ENCODE measurements at regions not wholly inside any gene's neighbourhood (a gene's known extent, or its start where the extent isn't known, plus 50 kb on each side); places are given as distances from the start of the nearest gene placed in this dataset.

DNA sequence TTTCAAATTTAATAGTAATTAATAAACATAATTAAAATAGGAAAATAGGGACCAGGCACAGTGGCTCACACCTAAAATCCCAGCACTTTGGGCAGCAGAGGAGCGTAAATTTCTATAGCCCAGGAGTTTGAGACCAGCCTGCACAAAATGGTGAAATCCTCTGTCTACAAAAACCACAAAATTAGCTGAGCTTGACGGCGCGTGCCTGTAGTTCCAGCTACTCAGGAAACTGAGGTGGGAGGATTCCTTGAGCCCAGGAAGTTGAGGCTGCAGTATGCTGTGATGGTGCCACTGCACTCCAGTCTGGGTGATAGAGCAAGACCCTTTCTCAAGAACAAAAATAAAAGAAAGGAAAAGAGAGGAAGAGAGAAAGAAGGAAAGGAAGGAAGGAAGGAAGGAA, 1387.0 kb upstream of the ADGRB3 start:
- Histone ChIP-seq H3K4me2 (no peak overlapping the region), H3K9me3 (ENCODE audit: insufficient read depth, low read depth) (no peaks in the 10 kb centered on the region), H3K4me3 (no peak overlapping the region), H3K4me1 (replicated peaks; ENCODE audit: insufficient read depth) (no peaks in the 10 kb centered on the region), H3K36me3 (ENCODE audit: low read depth) (no peaks in the 10 kb centered on the region), H3K27me3 (ENCODE audit: insufficient read depth, low read depth) (no peaks in the 10 kb centered on the region), H3K27ac (no peak overlapping the region), H3K79me2 (ENCODE audit: low read depth) (no peaks in the 10 kb centered on the region), H4K20me1 (ENCODE audit: insufficient read depth) (no peaks in the 10 kb centered on the region), H3F3A (ENCODE audit: insufficient read depth, low read depth) (no peaks in the 10 kb centered on the region), H2AFZ (no peak overlapping the region), H3K9me2 (ENCODE audit: insufficient read depth) (no peaks in the 10 kb centered on the region)
- ChIA-PET CTCF (interaction anchor here (0.6 kb wide), 1 partner anchor 57 kb away, joined by 3 read pairs; no protein-coding TSS in a partner anchor), POLR2A (ENCODE audit: unreplicated experiment) (no interaction called here)
- TF ChIP-seq, protein P1, sequence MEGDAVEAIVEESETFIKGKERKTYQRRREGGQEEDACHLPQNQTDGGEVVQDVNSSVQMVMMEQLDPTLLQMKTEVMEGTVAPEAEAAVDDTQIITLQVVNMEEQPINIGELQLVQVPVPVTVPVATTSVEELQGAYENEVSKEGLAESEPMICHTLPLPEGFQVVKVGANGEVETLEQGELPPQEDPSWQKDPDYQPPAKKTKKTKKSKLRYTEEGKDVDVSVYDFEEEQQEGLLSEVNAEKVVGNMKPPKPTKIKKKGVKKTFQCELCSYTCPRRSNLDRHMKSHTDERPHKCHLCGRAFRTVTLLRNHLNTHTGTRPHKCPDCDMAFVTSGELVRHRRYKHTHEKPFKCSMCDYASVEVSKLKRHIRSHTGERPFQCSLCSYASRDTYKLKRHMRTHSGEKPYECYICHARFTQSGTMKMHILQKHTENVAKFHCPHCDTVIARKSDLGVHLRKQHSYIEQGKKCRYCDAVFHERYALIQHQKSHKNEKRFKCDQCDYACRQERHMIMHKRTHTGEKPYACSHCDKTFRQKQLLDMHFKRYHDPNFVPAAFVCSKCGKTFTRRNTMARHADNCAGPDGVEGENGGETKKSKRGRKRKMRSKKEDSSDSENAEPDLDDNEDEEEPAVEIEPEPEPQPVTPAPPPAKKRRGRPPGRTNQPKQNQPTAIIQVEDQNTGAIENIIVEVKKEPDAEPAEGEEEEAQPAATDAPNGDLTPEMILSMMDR (conservative IDR thresholded peaks at IDR 0.05): no peak
- no peak for TF ChIP-seq EZH2 (IDR thresholded peaks at IDR 0.05; ENCODE audit: low read depth)
- BruUV-seq (replicated peaks): no TSS peak
- DNase-seq: no peak
- intact Hi-C loops (cut with micrococcal nuclease; ENCODE audit: unreplicated experiment): no loop called here

DNA sequence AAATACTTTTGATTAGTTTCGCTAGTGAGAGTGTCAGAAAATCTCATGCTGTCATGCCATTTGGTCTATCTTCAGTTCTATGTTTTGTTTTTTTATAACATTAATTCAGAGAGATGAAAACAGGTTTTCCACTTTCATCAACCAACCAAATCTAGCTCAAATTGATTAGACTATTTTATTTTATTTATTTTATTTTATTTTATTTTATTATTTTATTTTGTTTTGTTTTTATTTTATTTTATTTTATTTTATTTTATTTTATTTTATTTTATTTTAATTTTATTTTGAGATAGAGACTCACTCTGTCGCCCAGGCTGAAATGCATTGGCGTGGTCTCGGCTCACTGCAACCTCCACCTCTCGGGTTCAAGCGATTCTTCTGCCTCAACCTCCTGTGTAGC, 1391.0 kb upstream of the ADGRB3 start:
- TF ChIP-seq, protein P1 (conservative IDR thresholded peaks at IDR 0.05): no peak
- TF ChIP-seq EZH2 (IDR thresholded peaks at IDR 0.05; ENCODE audit: low read depth): no peak
- Histone ChIP-seq H3K4me1 (replicated peaks; ENCODE audit: insufficient read depth) (no peaks in the 10 kb centered on the region), H3K27me3 (ENCODE audit: insufficient read depth, low read depth) (no peaks in the 10 kb centered on the region), H2AFZ (no peak overlapping the region), H3K9me3 (ENCODE audit: insufficient read depth, low read depth) (no peaks in the 10 kb centered on the region), H3K27ac (no peak overlapping the region), H3K9me2 (ENCODE audit: insufficient read depth) (no peaks in the 10 kb centered on the region), H3F3A (ENCODE audit: insufficient read depth, low read depth) (no peaks in the 10 kb centered on the region), H3K4me2 (no peak overlapping the region), H3K79me2 (ENCODE audit: low read depth) (no peaks in the 10 kb centered on the region), H4K20me1 (ENCODE audit: insufficient read depth) (no peaks in the 10 kb centered on the region), H3K36me3 (ENCODE audit: low read depth) (no peaks in the 10 kb centered on the region), H3K4me3 (no peak overlapping the region)
- intact Hi-C loops (cut with micrococcal nuclease; ENCODE audit: unreplicated experiment): no loop called here
- ChIA-PET CTCF (no interaction called here), POLR2A (ENCODE audit: unreplicated experiment) (no interaction called here)
- BruUV-seq (replicated peaks): no TSS peak
- DNase-seq: no peak

DNA sequence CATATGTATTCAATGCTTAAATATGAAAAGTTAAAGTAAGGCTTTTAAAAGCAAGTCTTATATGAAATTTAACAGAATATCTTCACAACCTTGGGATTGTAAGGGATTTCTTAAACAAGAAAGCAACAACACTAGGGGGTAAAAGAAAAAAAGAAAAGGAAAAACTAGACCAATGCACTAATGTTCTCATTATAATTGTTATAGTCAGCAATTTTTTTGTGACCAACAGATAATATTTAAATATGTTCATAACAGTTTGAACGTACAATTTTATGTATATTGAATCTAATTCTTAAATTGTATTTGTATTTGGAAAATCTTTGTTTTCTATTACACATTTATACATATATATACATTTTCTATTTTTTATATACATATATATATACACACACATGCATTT, 1397.8 kb upstream of the ADGRB3 start:
- Histone ChIP-seq H3K4me3 (no peak overlapping the region), H3K36me3 (ENCODE audit: low read depth) (no peaks in the 10 kb centered on the region), H3K4me1 (replicated peaks; ENCODE audit: insufficient read depth) (no peaks in the 10 kb centered on the region), H3K79me2 (ENCODE audit: low read depth) (no peaks in the 10 kb centered on the region), H3F3A (ENCODE audit: insufficient read depth, low read depth) (no peaks in the 10 kb centered on the region), H2AFZ (no peak overlapping the region), H3K27ac (no peak overlapping the region), H3K9me2 (ENCODE audit: insufficient read depth) (no peaks in the 10 kb centered on the region), H3K9me3 (ENCODE audit: insufficient read depth, low read depth) (no peaks in the 10 kb centered on the region), H3K4me2 (no peak overlapping the region), H3K27me3 (ENCODE audit: insufficient read depth, low read depth) (no peaks in the 10 kb centered on the region), H4K20me1 (ENCODE audit: insufficient read depth) (no peaks in the 10 kb centered on the region)
- intact Hi-C loops (cut with micrococcal nuclease; ENCODE audit: unreplicated experiment): no loop called here
- TF ChIP-seq, protein P1 (conservative IDR thresholded peaks at IDR 0.05): no peak
- no peak for TF ChIP-seq EZH2 (IDR thresholded peaks at IDR 0.05; ENCODE audit: low read depth)
- DNase-seq: no peak
- ChIA-PET CTCF (no interaction called here), POLR2A (ENCODE audit: unreplicated experiment) (no interaction called here)
- no TSS peak for BruUV-seq (replicated peaks)

Measured in PC-9 (cell line).